ENCODE measurements at regions not wholly inside any gene's neighbourhood (a gene's known extent, or its start where the extent isn't known, plus 50 kb on each side); places are given as distances from the start of the nearest gene placed in this dataset.

DNA sequence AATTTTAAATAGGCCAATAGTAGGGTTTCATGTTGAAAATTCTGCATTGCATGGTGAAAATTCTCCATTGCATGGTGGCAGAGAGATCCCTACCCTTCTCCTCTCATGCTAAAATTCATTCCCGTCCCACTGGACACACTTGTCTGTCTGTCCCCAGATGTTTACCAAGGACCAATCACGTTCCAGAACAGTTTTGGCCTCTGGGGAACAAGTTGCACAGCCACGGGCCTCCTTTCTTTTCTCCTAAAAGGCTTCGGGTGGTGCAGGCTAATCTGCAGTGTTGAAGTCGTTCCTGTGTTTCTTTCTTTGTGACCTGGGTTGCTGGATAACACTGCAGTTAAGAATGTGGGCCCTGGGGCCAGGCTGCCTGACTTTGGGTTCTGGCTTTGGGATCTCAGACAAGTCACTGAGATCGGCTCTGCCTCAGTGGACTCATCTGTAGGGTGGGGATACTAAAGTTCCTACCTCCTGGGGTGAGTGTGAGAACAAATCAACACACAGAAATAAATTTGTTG, 113.1 kb upstream of the FAM204A start:
- no peak overlapping the region for H3K27ac ChIP-seq (ENCODE audit: low read depth, low read length)
- ChIA-PET POLR2A (no interaction called here), CTCF (no interaction called here)
- Mint-ChIP-seq H3K27ac (no peak overlapping the region), H3K4me3 (no peak overlapping the region), H3K36me3 (peaks cover 0 to 2% (median 0%) of the 10 kb centered on the region in 3 donors), H3K9me3 (peaks cover 0 to 7% (median 6%) of the 10 kb centered on the region in 5 donors), H3K4me1 (peaks cover 6 to 8% (median 6%) of the 10 kb centered on the region in 3 donors), H3K27me3 (peaks cover 17 to 40% of the 10 kb centered on the region in 2 donors)
- no peaks in the 10 kb centered on the region for H3K9me3 ChIP-seq (ENCODE audit: low read length)
- H3K4me1 ChIP-seq (ENCODE audit: insufficient read depth, low read length) = no peaks in the 10 kb centered on the region
- no peaks in the 10 kb centered on the region for H3K27me3 ChIP-seq (ENCODE audit: insufficient read depth, low read length, poor library complexity, severe bottlenecking)
- no peak for DNase-seq
- H3K4me3 ChIP-seq (ENCODE audit: low read length) = no peak overlapping the region
- H3K36me3 ChIP-seq (ENCODE audit: insufficient read depth, low read length) = no peaks in the 10 kb centered on the region

GRCh38 chr10:118454211-118454610, 112.1 kb upstream of the FAM204A start:
- peaks cover 16 to 42% of the 10 kb centered on the region in 2 donors for H3K27me3 Mint-ChIP-seq
- H3K27ac Mint-ChIP-seq = no peak overlapping the region
- no peak for DNase-seq
- H3K36me3 Mint-ChIP-seq = peaks cover 0 to 2% (median 0%) of the 10 kb centered on the region in 3 donors
- H3K27me3 ChIP-seq (ENCODE audit: insufficient read depth, low read length, poor library complexity, severe bottlenecking) = no peaks in the 10 kb centered on the region
- H3K4me3 Mint-ChIP-seq = no peak overlapping the region
- no peaks in the 10 kb centered on the region for H3K36me3 ChIP-seq (ENCODE audit: insufficient read depth, low read length)
- POLR2A ChIA-PET = no interaction called here
- H3K4me1 Mint-ChIP-seq = peaks cover under 1 to 3% (median 2%) of the 10 kb centered on the region in 3 donors
- CTCF ChIA-PET = no interaction called here
- peaks cover 0 to 7% (median 6%) of the 10 kb centered on the region in 5 donors for H3K9me3 Mint-ChIP-seq
- no peaks in the 10 kb centered on the region for H3K9me3 ChIP-seq (ENCODE audit: low read length)
- H3K27ac ChIP-seq (ENCODE audit: low read depth, low read length) = no peak overlapping the region
- H3K4me1 ChIP-seq (ENCODE audit: insufficient read depth, low read length) = no peaks in the 10 kb centered on the region
- no peak overlapping the region for H3K4me3 ChIP-seq (ENCODE audit: low read length)

GRCh38 chr10:118452098-118452497, 110.0 kb upstream of the FAM204A start:
- Histone ChIP-seq H3K36me3 (ENCODE audit: insufficient read depth, low read length) (no peaks in the 10 kb centered on the region), H3K9me3 (ENCODE audit: low read length) (no peaks in the 10 kb centered on the region), H3K27me3 (ENCODE audit: insufficient read depth, low read length, poor library complexity, severe bottlenecking) (no peaks in the 10 kb centered on the region), H3K4me1 (ENCODE audit: insufficient read depth, low read length) (no peaks in the 10 kb centered on the region), H3K4me3 (ENCODE audit: low read length) (no peak overlapping the region), H3K27ac (ENCODE audit: low read depth, low read length) (no peak overlapping the region)
- ChIA-PET POLR2A (no interaction called here), CTCF (no interaction called here)
- H3K36me3 Mint-ChIP-seq = peaks cover 0 to 2% (median 0%) of the 10 kb centered on the region in 3 donors
- no peak overlapping the region for H3K27ac Mint-ChIP-seq
- peaks cover 12 to 48% of the 10 kb centered on the region in 2 donors for H3K27me3 Mint-ChIP-seq
- H3K4me3 Mint-ChIP-seq = no peak overlapping the region
- H3K9me3 Mint-ChIP-seq = peaks cover 0 to 7% (median 6%) of the 10 kb centered on the region in 5 donors
- no peaks in the 10 kb centered on the region for H3K4me1 Mint-ChIP-seq
- no peak for DNase-seq

- Mint-ChIP-seq H3K27me3 (peaks cover 10 to 52% of the 10 kb centered on the region in 2 donors), H3K4me3 (no peak overlapping the region), H3K9me3 (peaks cover 0 to 7% (median 6%) of the 10 kb centered on the region in 5 donors), H3K36me3 (peaks cover 0 to 2% (median 0%) of the 10 kb centered on the region in 3 donors), H3K4me1 (no peaks in the 10 kb centered on the region), H3K27ac (no peak overlapping the region)
- Histone ChIP-seq H3K9me3 (ENCODE audit: low read length) (no peaks in the 10 kb centered on the region), H3K36me3 (ENCODE audit: insufficient read depth, low read length) (no peaks in the 10 kb centered on the region), H3K4me3 (ENCODE audit: low read length) (no peak overlapping the region), H3K27me3 (ENCODE audit: insufficient read depth, low read length, poor library complexity, severe bottlenecking) (no peaks in the 10 kb centered on the region), H3K4me1 (ENCODE audit: insufficient read depth, low read length) (no peaks in the 10 kb centered on the region), H3K27ac (ENCODE audit: low read depth, low read length) (no peak overlapping the region)
- CTCF ChIA-PET = interaction anchor here (0.9 to 1.5 kb wide), 2 partner anchors 9 to 10 kb away, joined by 3 to 6 read pairs; no protein-coding TSS in a partner anchor
- DNase-seq = no peak
- POLR2A ChIA-PET = no interaction called here
These were observed 107.4 kb upstream of the FAM204A start for GRCh38 chr10:118449521-118449920.

DNA sequence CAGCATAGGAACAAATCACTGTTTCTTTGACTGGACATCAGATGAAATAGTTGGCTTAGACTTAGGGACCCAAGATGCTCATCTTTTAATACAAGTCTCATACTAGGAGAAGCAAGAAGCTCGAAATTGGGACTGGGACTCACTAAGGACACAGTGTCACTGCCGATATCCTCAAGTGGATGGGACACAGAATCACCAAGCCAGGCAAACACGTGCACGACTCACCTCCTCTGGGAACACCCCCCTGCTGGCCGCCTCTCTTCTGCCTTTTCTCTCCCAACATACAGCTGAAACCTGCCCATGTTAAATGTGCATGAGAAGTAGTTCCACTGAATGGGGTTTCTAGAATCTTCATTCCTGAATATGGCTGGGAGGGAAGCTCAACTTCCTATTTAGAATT, 106.6 kb upstream of the FAM204A start:
- Histone ChIP-seq H3K27ac (ENCODE audit: low read depth, low read length) (no peak overlapping the region), H3K4me1 (ENCODE audit: insufficient read depth, low read length) (no peaks in the 10 kb centered on the region), H3K27me3 (ENCODE audit: insufficient read depth, low read length, poor library complexity, severe bottlenecking) (no peaks in the 10 kb centered on the region), H3K36me3 (ENCODE audit: insufficient read depth, low read length) (no peaks in the 10 kb centered on the region), H3K4me3 (ENCODE audit: low read length) (no peak overlapping the region), H3K9me3 (ENCODE audit: low read length) (no peaks in the 10 kb centered on the region)
- Mint-ChIP-seq H3K27me3 (peaks cover 10 to 57% of the 10 kb centered on the region in 2 donors), H3K9me3 (peaks cover 0 to 7% (median 6%) of the 10 kb centered on the region in 5 donors), H3K4me3 (no peak overlapping the region), H3K27ac (no peak overlapping the region), H3K36me3 (peaks cover 0 to 2% (median 0%) of the 10 kb centered on the region in 3 donors), H3K4me1 (no peaks in the 10 kb centered on the region)
- ChIA-PET CTCF (interaction anchor here (0.9 kb wide), 1 partner anchor 10 kb away, joined by 3 read pairs; no protein-coding TSS in a partner anchor), POLR2A (no interaction called here)
- no peak for DNase-seq

GRCh38 chr10:118447478-118448270, 105.5 kb upstream of the FAM204A start:
- Histone ChIP-seq H3K4me1 (ENCODE audit: insufficient read depth, low read length) (no peaks in the 10 kb centered on the region), H3K36me3 (ENCODE audit: insufficient read depth, low read length) (no peaks in the 10 kb centered on the region), H3K27me3 (ENCODE audit: insufficient read depth, low read length, poor library complexity, severe bottlenecking) (no peaks in the 10 kb centered on the region), H3K4me3 (ENCODE audit: low read length) (no peak overlapping the region), H3K27ac (ENCODE audit: low read depth, low read length) (no peak overlapping the region), H3K9me3 (ENCODE audit: low read length) (no peaks in the 10 kb centered on the region)
- Mint-ChIP-seq H3K4me1 (no peaks in the 10 kb centered on the region), H3K36me3 (peaks cover 0 to 2% (median 0%) of the 10 kb centered on the region in 3 donors), H3K4me3 (no peak overlapping the region), H3K9me3 (peaks cover 0 to 7% (median 6%) of the 10 kb centered on the region in 5 donors), H3K27me3 (peaks cover 10 to 58% of the 10 kb centered on the region in 2 donors), H3K27ac (no peak overlapping the region)
- ChIA-PET POLR2A (no interaction called here), CTCF (interaction anchor here (2.3 kb wide), 1 partner anchor 13 kb away, joined by 7 read pairs; no protein-coding TSS in a partner anchor)
- DNase-seq = no peak

GRCh38 chr10:118445535-118445934, 103.4 kb upstream of the FAM204A start:
- Mint-ChIP-seq H3K4me3 (no peak overlapping the region), H3K27ac (peak overlapping the region in 1 of 8 donors; percentile 26), H3K4me1 (no peaks in the 10 kb centered on the region), H3K27me3 (peaks cover 2 to 65% of the 10 kb centered on the region in 2 donors), H3K9me3 (no peaks in the 10 kb centered on the region), H3K36me3 (no peaks in the 10 kb centered on the region)
- no peaks in the 10 kb centered on the region for H3K27me3 ChIP-seq (ENCODE audit: insufficient read depth, low read length, poor library complexity, severe bottlenecking)
- H3K4me1 ChIP-seq (ENCODE audit: insufficient read depth, low read length) = no peaks in the 10 kb centered on the region
- ChIA-PET CTCF (interaction anchor here (2.3 kb wide), 1 partner anchor 15 kb away, joined by 7 read pairs; no protein-coding TSS in a partner anchor), POLR2A (no interaction called here)
- DNase-seq = no peak
- no peak overlapping the region for H3K27ac ChIP-seq (ENCODE audit: low read depth, low read length)
- no peaks in the 10 kb centered on the region for H3K36me3 ChIP-seq (ENCODE audit: insufficient read depth, low read length)
- H3K9me3 ChIP-seq (ENCODE audit: low read length) = no peaks in the 10 kb centered on the region
- H3K4me3 ChIP-seq (ENCODE audit: low read length) = no peak overlapping the region

DNA sequence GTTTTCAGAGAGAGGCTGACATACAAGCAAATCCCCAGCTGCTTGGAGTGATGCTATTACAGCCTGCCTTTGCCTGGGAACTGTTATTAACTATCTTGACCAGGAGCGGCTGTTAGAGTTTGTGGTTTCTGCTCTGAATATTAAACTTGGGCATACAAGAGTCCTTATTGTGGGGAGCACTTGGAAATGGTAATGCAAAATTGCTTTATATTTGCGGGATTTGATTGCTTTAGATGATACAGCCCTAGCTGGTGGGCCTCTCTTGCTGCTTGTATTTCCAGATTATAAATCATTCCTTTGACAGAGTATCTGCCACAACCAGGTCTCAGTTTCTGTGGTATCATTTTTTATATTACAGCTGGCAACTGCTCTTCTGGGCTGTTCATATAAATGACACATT, 101.9 kb upstream of the FAM204A start:
- Mint-ChIP-seq H3K27me3 (peaks cover 3 to 62% of the 10 kb centered on the region in 2 donors), H3K9me3 (no peaks in the 10 kb centered on the region), H3K27ac (no peak overlapping the region), H3K4me1 (no peaks in the 10 kb centered on the region), H3K36me3 (no peaks in the 10 kb centered on the region), H3K4me3 (no peak overlapping the region)
- Histone ChIP-seq H3K36me3 (ENCODE audit: insufficient read depth, low read length) (no peaks in the 10 kb centered on the region), H3K9me3 (ENCODE audit: low read length) (no peaks in the 10 kb centered on the region), H3K27me3 (ENCODE audit: insufficient read depth, low read length, poor library complexity, severe bottlenecking) (no peaks in the 10 kb centered on the region), H3K27ac (ENCODE audit: low read depth, low read length) (no peak overlapping the region), H3K4me3 (ENCODE audit: low read length) (no peak overlapping the region), H3K4me1 (ENCODE audit: insufficient read depth, low read length) (no peaks in the 10 kb centered on the region)
- DNase-seq = no peak
- POLR2A ChIA-PET = no interaction called here
- CTCF ChIA-PET = no interaction called here

Data from CD8-positive, alpha-beta memory T cell (primary cell).